ENCODE measurements at regions not wholly inside any gene's neighbourhood (a gene's known extent, or its start where the extent isn't known, plus 50 kb on each side); places are given as distances from the start of the nearest gene placed in this dataset.
"Not testable (repeated sequence)": the region's sequence is repeated elsewhere in the genome, so short reads cannot be mapped to it uniquely, and the experiment has no call there.

GRCh38 chr9:80491086-80491696, 919.4 kb downstream of the TLE4 start:
- no peak for TF ChIP-seq CTCF (IDR thresholded peaks at IDR 0.05; ENCODE audit: low read depth, low read length, missing control alignments)
- no peak overlapping the region for H3K4me3 ChIP-seq (ENCODE audit: low read depth, low read length)
- no peak for DNase-seq (ENCODE audit: low read depth)

GRCh38 chr9:80489329-80489728, 917.6 kb downstream of the TLE4 start:
- TF ChIP-seq CTCF (IDR thresholded peaks at IDR 0.05; ENCODE audit: low read depth, low read length, missing control alignments) = no peak
- no peak for DNase-seq (ENCODE audit: low read depth)
- H3K4me3 ChIP-seq (ENCODE audit: low read depth, low read length) = no peak overlapping the region

DNA sequence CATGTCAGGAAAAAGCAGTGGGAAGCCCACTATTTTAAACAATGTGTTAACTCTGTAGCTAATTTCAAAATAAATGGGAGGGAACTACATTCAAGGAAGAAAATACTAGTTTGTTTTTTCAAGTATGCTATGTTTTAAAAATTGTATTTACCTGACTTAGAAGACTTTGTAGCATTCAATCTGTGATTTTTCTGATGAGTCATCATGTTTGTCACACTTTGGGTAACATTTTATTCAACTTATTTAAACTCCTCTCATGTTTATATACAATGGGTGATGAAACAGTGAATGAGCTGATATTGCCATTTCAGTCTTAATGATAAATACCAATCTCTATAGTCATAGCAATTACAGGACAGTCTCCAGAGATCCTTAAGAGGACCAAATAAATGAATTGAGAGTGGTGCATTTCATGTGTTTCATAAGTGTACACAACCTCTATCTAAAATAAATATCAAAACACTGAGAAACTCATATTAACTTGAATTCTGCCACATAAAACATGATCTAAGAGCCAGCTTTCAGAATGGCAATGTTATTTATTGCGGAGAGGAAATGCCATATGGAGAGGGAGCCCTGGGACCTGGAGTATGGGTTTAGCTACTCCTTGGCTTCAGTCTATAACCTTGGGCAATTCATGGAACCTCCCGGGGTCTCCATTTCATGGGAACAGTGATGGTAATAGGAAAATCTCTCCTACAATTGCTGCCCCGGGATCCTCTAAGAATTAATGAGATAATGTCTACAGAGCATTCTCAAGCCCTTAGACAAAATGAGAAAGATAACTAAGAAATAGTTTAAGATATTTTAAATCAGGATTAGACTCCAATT, 913.9 kb downstream of the TLE4 start:
- no peak for DNase-seq (ENCODE audit: low read depth)
- no peak for TF ChIP-seq CTCF (IDR thresholded peaks at IDR 0.05; ENCODE audit: low read depth, low read length, missing control alignments)
- no peak overlapping the region for H3K4me3 ChIP-seq (ENCODE audit: low read depth, low read length)

- H3K4me3 ChIP-seq (ENCODE audit: low read depth, low read length); DNase-seq (ENCODE audit: low read depth): not testable (repeated sequence)
Measured at GRCh38 chr9:80482251-80482650, 910.5 kb downstream of the TLE4 start.

- no peak overlapping the region for H3K4me3 ChIP-seq (ENCODE audit: low read depth, low read length)
- no peak for TF ChIP-seq CTCF (IDR thresholded peaks at IDR 0.05; ENCODE audit: low read depth, low read length, missing control alignments)
- DNase-seq (ENCODE audit: low read depth) = no peak
Measured at GRCh38 chr9:80467632-80468031, 895.9 kb downstream of the TLE4 start.

DNA sequence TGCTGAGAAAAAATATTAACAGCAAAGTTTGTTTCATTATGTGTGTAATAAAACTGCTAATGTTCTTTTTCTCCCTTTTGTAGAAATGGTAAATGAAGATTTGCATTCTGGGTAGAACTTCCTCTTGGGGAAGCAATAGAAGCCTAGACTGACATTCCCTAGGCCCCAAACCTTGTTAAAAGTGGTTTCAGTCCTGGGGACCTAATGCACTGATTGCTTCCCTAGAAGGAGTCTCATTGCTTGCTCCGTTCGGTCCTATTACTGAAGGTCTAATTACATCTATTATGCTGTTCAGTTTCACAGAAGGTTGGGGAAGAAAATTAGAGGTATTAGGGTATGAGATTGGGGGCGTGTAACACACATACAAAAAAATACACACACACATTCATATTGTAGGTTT, 893.8 kb downstream of the TLE4 start:
- no peak for TF ChIP-seq CTCF (IDR thresholded peaks at IDR 0.05; ENCODE audit: low read depth, low read length, missing control alignments)
- no peak for DNase-seq (ENCODE audit: low read depth)
- H3K4me3 ChIP-seq (ENCODE audit: low read depth, low read length) = no peak overlapping the region

DNA sequence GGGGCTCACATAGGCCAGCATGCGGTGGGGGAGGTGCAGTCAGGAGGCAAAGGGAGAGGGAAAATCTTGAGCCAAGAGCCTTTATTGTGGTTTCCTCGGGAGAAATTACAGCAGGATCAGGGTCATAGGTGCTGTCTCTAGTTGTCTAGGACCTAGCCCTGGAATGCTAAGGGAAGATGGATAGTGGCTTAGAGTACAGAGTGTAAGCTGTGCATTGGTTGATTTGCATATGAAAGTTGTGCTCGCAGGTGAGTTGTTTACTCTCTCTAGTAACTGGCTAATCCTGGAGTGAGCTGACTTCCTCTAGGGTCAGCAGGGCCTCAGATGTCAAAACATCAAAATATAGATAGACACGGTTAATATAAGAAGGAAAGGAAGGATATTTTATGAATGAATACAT, 877.7 kb downstream of the TLE4 start:
- DNase-seq (ENCODE audit: low read depth) = no peak
- TF ChIP-seq CTCF (IDR thresholded peaks at IDR 0.05; ENCODE audit: low read depth, low read length, missing control alignments) = no peak
- no peak overlapping the region for H3K4me3 ChIP-seq (ENCODE audit: low read depth, low read length)
